HG03469 (cell line): ENCODE measurements at regions not wholly inside any gene's neighbourhood (a gene's known extent, or its start where the extent isn't known, plus 50 kb on each side); places are given as distances from the start of the nearest gene placed in this dataset.

Experiments
- ATAC-seq: cut with Tn5 transposase; IDR thresholded peaks from one replicate; pipeline ENCODE4 v1.9.1; 2021; ENCODE audit warnings: mild to moderate bottlenecking, moderate library complexity, moderate number of reproducible peaks; ENCODE audit not compliant: unreplicated experiment

- no peak for ATAC-seq
Observed at GRCh38 chr10:128312250-128312649, 186.0 kb upstream of the MKI67 start.

DNA sequence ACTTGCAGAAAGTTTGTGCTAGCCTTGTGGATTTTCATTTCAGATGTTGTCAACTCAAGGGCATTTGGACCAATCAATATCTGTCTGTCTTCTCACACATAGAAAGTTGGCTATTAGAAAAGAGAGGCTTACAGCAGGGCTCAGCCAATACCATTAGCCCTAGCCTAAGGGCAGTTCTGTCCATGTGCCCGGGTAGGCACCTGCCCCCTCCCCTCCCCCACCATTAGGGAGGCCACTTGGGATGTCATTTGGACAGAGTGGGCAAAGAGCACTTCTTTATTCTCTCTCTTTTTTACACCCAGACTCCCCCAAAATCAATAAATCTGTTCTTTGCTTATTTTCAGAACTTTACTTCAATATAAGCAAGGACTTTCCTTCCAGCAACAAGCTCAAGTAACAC, 188.5 kb upstream of the MKI67 start:
- ATAC-seq = no peak

GRCh38 chr10:128316121-128316726, 190.0 kb upstream of the MKI67 start:
- no peak for ATAC-seq

DNA sequence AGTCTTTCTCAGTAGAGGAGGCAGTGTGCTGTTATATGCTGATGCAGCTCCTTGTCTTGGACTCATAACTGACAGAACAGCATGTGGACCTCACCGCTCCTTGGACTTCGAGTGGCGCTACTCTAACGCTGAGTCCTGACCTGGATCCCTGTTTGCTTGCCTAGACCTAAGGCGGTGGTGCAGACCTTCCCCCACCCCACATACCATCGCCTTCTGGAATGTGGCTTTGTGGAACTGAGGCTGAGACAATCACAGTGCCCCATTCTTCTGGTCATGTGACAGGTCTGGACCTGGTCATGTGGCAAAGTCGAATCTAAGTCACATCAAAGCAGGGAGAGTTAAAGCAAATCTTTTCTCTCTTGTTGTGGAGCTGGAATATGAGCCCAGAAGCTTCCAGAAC, 190.7 kb upstream of the MKI67 start:
- no peak for ATAC-seq

DNA sequence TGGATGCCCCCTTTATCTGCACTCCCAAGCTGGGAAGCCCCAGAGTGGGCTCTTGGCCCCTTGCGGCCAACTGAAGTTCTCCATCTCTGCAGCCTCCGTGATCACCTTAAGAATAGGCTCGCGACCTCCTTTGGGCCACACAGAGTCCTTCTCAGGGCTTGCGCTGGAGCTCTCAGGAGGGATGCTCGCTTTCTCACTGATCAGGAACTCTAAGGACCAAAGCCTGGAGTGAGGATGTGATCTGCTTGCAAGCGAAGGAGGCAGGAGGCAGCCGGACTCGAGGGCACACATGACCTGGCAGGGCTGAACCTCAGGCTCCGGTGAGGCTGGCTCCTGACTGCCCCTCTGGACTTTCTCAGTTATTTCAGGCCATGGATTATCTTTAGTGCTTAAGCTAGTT, 192.1 kb upstream of the MKI67 start:
- no peak for ATAC-seq

DNA sequence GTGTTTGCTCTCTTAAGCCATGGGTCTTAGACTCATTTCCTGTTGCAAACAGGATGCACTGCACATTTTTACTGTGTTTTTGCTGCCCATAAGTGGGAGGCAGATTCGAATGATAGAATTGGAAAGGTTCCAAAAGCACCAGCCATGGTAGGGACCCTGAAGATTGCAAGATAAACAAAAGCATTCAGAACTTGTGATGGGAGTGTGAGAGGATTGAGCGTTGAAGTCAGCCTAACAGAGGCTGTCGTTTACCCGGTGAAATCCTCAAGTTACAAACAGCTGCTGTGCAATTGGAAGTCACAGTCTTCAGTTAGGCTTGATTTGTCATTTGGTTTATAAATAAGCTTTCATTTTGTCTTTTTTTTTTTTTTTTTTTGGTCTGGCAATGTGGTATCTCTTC, 192.7 kb upstream of the MKI67 start:
- ATAC-seq = no peak

- ATAC-seq = no peak
Observed at GRCh38 chr10:128322106-128322505, 195.9 kb upstream of the MKI67 start.

GRCh38 chr10:128322950-128323349, 196.7 kb upstream of the MKI67 start:
- no peak for ATAC-seq

DNA sequence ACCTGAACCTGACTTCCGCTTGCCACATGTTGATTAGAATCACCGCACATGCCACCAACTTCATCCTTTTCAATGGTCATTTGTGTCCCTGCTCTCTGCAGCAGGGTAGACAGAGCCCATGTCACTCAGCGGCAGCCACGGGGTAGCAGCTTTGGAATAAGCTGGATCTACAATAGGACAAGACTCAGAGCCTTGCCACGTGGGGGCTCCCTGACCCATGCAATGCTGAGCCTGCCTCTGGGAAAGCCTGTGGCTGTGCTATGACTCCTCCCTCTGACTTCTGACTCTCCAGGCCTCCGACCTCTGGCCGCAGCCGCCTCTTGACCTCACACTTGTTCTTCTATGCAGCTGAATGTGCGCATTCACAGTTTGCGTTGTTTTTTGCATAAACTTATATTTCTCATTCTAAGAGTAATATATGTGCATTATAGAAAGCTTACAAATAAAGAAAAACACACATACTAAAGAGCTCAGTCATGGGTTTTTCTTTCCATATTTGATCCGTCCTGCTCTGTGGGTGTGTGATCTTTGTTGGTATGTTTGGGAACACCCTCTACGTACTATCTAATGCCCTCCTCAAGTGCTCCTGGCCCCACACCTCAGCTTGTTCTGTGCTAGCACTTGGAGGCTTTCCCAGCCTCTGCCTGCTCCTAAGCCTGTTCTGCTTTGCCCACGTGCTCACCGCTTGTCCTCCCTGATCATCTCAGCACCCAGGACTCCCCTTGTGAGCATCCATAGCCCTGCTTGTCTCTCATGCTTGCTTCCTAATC, 198.0 kb upstream of the MKI67 start:
- ATAC-seq = no peak

- ATAC-seq = no peak
Observed at GRCh38 chr10:128325788-128326187, 199.6 kb upstream of the MKI67 start.

DNA sequence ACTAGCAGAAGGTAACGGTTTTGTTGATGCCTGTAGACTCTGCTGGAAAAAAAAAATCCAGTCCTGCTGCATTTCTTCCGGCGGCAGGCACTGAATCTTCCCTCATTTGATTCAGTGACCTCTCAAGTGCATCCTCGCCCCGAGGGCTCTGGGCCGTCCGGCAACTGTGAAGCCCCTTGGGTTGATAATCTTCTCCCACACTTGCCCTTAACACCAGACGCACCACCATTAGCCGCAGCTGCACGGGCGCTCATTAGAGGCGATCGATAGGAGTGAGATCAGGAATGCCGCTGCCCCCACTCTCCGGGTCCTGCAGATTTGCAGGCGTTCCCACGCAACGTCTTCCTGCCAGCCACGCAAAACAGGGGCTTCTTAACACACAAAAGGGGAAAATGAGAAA, 200.0 kb upstream of the MKI67 start:
- no peak for ATAC-seq

DNA sequence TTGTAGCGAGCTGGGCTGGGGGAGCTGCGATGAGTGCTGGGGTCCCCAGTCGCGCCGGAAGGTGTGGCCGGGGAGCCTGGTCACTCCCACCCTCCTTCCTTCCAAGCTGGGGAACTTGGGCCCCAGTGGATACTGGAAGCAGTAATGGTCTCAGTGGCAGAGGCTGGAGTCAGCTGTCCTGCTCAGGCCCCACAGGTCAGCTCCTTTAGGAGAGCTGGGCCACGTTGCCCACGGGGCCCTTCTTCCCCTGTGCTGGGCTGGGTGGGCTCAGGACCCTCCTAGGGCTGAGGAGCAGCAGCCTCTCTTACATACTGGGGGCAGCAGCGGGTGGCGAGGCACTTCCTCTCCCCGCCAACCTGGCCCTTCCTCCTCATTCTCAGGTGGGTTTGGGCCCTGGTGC, 200.6 kb upstream of the MKI67 start:
- ATAC-seq = no peak

DNA sequence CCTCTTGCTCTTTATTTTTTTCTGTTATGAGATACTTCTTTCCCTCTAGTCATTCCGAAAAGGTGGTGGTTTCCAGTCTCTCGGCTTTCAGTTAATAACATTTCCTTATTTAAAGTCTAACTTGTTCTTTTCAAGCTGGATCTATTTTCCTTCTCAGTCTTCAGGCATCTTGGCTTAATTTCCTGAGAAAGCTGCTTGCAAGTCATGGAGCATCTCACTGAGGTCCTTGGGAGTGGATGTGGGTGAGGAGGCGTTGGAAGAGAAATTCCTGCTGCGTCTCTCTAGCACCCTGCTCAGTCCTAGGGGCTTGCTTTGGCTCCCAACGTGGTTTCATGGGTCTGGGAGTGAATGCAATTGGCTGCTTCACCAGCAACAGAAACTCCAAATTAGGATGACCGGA, 210.2 kb upstream of the MKI67 start:
- ATAC-seq = no peak

GRCh38 chr10:128337860-128338378, 211.7 kb upstream of the MKI67 start:
- no peak for ATAC-seq

GRCh38 chr10:128338951-128339350, 212.7 kb upstream of the MKI67 start:
- no peak for ATAC-seq

DNA sequence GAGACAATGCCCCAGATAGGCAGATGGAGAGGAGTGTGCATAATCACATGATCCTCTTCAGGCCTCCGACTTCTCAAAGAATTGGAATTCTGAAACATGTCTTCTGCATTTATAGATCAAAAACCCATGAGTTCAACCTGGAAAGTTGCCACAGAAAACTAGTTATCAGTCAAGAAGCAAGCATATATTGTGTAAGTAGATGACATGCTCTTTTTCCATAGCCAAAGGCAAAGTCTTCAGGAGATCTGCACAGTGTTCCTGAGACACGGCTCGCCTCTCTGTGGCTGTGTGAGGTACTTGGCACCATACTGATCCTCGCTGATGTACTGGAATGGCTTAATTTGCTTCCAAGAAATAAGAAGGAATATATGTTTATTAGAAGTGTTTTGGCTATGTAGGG, 213.5 kb upstream of the MKI67 start:
- no peak for ATAC-seq

DNA sequence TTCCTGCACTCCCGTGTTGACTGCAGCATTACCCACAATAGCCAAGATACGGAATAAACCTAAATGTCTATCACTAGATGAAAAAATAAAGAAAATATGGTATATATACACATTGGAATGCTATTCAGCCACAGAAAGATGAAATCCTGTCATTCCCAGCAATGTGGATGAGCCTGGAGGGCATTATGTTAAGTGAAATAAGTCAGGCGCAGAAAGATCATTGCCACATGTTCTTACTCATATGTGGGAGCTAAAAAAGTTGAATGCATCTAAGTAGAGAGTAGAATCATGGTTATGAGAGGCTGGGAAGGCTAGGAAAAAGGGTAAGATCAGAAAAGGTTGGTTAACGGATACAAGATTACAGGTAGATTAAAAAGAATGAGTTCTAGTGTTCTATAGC, 219.1 kb upstream of the MKI67 start:
- ATAC-seq = no peak

DNA sequence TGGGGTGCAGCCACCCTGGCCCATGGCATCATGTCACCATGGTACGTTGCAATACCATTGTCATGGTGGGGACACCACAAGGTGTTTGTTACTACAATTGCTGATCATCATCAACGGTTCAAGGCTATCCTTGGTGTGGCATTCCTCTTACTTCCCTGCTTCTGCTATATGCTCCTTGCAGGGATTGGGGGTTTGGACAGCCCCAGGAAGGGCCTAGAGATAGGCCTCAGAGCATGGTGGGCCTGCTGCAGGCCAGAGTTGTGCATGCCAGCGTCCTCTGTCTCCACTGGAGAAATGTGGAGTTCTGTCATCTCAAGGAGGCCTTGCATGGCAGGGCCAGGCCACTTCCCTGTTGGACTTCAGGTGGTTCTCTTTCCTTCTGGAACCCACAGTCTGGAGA, 234.6 kb upstream of the MKI67 start:
- no peak for ATAC-seq

DNA sequence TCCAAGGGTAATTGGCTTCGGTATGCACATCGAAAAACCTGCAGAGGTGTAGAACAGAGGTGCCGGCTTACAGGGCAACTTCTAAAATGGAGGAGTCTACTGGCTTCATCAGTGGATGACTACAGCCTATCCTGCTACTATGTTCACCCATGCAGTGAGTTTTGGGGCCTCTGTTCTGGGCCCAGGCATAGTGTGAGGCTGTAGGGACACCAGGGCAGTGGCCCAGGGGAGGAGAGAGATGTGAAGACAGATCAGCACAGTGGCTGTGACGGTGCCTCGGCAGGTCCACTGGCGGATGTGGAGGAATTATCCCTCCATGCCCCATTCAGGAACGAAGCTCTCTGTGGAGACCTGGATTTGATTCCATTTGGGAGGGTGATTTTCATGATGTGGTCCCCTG, 235.3 kb upstream of the MKI67 start:
- no peak for ATAC-seq

GRCh38 chr10:128362514-128362913, 236.3 kb upstream of the MKI67 start:
- ATAC-seq = no peak

DNA sequence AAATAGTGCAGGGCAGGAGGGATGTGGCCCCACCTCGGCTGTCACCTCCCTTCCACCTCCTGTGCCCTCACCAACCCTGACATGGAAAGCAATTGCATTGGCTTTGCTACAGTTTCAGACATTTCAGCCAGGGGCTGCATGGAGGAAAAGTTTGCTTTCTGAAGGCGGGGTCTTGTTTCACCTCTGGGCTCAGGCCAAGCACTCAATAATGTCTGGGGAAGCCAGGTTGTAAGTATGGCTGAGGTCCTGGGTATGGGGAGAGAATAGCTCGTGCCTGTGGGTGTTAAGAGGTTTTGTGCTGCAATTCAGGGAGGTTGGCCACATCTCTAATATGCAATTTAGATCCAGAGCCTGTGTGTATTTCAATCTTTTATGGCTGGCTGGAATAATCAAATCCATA, 238.4 kb upstream of the MKI67 start:
- ATAC-seq = no peak

GRCh38 chr10:128365156-128365725, 239.0 kb upstream of the MKI67 start:
- no peak for ATAC-seq
